ENCODE measurements at regions not wholly inside any gene's neighbourhood (a gene's known extent, or its start where the extent isn't known, plus 50 kb on each side); places are given as distances from the start of the nearest gene placed in this dataset.
"Not testable (repeated sequence)": the region's sequence is repeated elsewhere in the genome, so short reads cannot be mapped to it uniquely, and the experiment has no call there.

GRCh38 chr16:17038415-17038814 is 432.3 kb downstream of the XYLT1 start:
- intact Hi-C loops (cut with DNase I; ENCODE audit: low total_unique reads) = no loop called here
- no peak for TF ChIP-seq POLR2A (IDR thresholded peaks at IDR 0.05)
- TF ChIP-seq POLR2AphosphoS5 (IDR thresholded peaks at IDR 0.05) = no peak
- TF ChIP-seq CTCF (IDR thresholded peaks at IDR 0.05 in 8 of 11, conservative IDR thresholded peaks at IDR 0.05 in 3 of 11) = no peak
- Histone ChIP-seq H3K27ac (no peak overlapping the region), H3K36me3 (no peaks in the 10 kb centered on the region), H3K27me3 (replicated peaks in 1 of 7) (peaks cover 0 to 8% (median 0%) of the 10 kb centered on the region in 7 donors), H3K4me1 (no peaks in the 10 kb centered on the region), H3K4me3 (no peak overlapping the region), H3K9me3 (peaks cover 0 to 11% (median 7%) of the 10 kb centered on the region in 8 donors)
- 71 to 85% (median 81%) methylated on average over 5 of the region's 5 CpGs for WGBS, 5 donors
- no peak for DNase-seq

- peaks cover 0 to 29% (median 14%) of the 10 kb centered on the region in 8 donors for H3K9me3 ChIP-seq
- H3K4me3 ChIP-seq; DNase-seq; H3K27ac ChIP-seq; intact Hi-C loops (cut with DNase I; ENCODE audit: low total_unique reads); H3K27me3 ChIP-seq (replicated peaks in 1 of 7); H3K4me1 ChIP-seq; H3K36me3 ChIP-seq: not testable (repeated sequence)
- 71 to 96% (median 88%) methylated on average over 2 of the region's 2 CpGs for WGBS, 5 donors
Observed at GRCh38 chr16:17049109-17049508, 421.7 kb downstream of the XYLT1 start.

DNA sequence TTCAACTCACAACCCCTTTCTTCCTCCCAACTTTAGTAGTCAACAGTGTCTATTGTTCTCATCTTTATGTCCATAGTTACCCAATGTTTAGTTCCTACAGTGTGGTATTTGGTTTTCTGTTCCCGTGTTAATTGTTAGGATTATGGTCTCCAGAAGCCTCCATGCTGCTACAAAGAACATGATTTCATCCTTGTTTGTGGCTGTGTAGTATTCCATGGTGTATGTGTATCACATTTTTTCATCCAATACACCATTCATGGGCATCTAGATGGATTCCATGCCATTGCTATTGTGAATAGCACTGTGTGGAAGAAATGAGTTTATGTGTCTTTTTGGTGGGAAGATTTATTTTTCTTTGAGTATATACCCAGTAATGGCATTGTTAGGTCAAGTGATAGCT is 420.3 kb downstream of the XYLT1 start:
- intact Hi-C loops (cut with DNase I; ENCODE audit: low total_unique reads) = no loop called here
- Histone ChIP-seq H3K4me3 (no peak overlapping the region), H3K9me3 (peaks cover 0 to 29% (median 14%) of the 10 kb centered on the region in 8 donors), H3K27ac (no peak overlapping the region), H3K4me1 (no peaks in the 10 kb centered on the region), H3K36me3 (no peaks in the 10 kb centered on the region), H3K27me3 (replicated peaks in 1 of 7) (no peaks in the 10 kb centered on the region)
- no peak for DNase-seq
- 72 to 89% (median 87%) methylated on average over 1 of the region's 1 CpG for WGBS, 5 donors
- TF ChIP-seq CTCF (IDR thresholded peaks at IDR 0.05 in 8 of 11, conservative IDR thresholded peaks at IDR 0.05 in 3 of 11) (no peak), POLR2A (IDR thresholded peaks at IDR 0.05) (no peak), POLR2AphosphoS5 (IDR thresholded peaks at IDR 0.05) (no peak)
